Upper lobe of right lung (tissue), 1 donor: ENCODE measurements at regions not wholly inside any gene's neighbourhood (a gene's known extent, or its start where the extent isn't known, plus 50 kb on each side); places are given as distances from the start of the nearest gene placed in this dataset.

ENCODE experiments used
- ATAC-seq: fragments of 200-7000 bp; cut with Tn5 transposase; one replicate; pipeline ENCODE4 v1.9.1; 2020; ENCODE audit warnings: mild to moderate bottlenecking, moderate library complexity
- DNase-seq: peaks from one replicate; pipeline ENCODE4 v3.0.0-alpha.2; 2020
- H3K27ac ChIP-seq: fragments of 200-600 bp; one replicate; pipeline ENCODE4 v1.8.0; 2022
- H3K27me3 ChIP-seq: fragments of 200-600 bp; one replicate; pipeline ENCODE4 v1.8.0; 2022; ENCODE audit warnings: mild to moderate bottlenecking
- H3K36me3 ChIP-seq: fragments of 200-600 bp; one replicate; pipeline ENCODE4 v1.8.0; 2022
- H3K4me1 ChIP-seq: fragments of 200-600 bp; one replicate; pipeline ENCODE4 v1.8.0; 2022
- H3K4me3 ChIP-seq: fragments of 200-600 bp; one replicate; pipeline ENCODE4 v1.8.0; 2022; ENCODE audit warnings: mild to moderate bottlenecking
- H3K9me3 ChIP-seq: fragments of 200-600 bp; one replicate; pipeline ENCODE4 v1.8.0; 2022
- intact Hi-C: fragments of 100-400 bp; cut with DNase I; formaldehyde crosslinking; loops from one replicate; pipeline ENCODE4 v1.11.0; 2022
- TF ChIP-seq, protein P1 (sequence below): fragments of 200-600 bp; IDR thresholded peaks from one replicate; pipeline ENCODE4 v1.8.0; 2022; ENCODE audit warnings: antibody characterized with exemption
- donor health status: DM: no; HTN: yes; CAD: no; lungs with severe emphysema.

GRCh38 chr6:98485593-98485992, 348.8 kb upstream of the POU3F2 start:
- TF ChIP-seq, protein P1, sequence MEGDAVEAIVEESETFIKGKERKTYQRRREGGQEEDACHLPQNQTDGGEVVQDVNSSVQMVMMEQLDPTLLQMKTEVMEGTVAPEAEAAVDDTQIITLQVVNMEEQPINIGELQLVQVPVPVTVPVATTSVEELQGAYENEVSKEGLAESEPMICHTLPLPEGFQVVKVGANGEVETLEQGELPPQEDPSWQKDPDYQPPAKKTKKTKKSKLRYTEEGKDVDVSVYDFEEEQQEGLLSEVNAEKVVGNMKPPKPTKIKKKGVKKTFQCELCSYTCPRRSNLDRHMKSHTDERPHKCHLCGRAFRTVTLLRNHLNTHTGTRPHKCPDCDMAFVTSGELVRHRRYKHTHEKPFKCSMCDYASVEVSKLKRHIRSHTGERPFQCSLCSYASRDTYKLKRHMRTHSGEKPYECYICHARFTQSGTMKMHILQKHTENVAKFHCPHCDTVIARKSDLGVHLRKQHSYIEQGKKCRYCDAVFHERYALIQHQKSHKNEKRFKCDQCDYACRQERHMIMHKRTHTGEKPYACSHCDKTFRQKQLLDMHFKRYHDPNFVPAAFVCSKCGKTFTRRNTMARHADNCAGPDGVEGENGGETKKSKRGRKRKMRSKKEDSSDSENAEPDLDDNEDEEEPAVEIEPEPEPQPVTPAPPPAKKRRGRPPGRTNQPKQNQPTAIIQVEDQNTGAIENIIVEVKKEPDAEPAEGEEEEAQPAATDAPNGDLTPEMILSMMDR: no peak
- Histone ChIP-seq H3K27me3 (no peaks in the 10 kb centered on the region), H3K4me3 (no peak overlapping the region), H3K4me1 (no peaks in the 10 kb centered on the region), H3K9me3 (no peaks in the 10 kb centered on the region), H3K27ac (no peak overlapping the region), H3K36me3 (no peaks in the 10 kb centered on the region)
- intact Hi-C loops: no loop called here
- ATAC-seq (no peak), DNase-seq (no peak)

DNA sequence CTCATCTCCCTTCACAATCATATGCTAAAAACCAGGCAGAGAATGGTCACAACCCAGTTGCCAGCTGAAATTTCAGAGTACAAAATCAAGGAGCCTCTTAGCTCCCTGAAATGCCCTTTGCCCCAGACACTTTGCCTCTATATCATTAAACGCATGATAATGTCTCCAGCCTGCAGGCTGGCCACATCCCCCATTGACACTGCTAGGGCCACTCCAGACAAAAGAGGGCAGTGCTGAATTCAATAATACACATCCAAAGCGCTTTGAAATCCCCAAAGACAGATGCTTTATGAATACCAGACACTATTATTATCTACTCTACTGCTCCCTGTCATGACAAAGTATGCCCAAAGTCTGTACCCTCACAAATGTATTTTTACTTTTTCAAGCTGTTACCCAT, 348.3 kb upstream of the POU3F2 start:
- Histone ChIP-seq H3K27ac (no peak overlapping the region), H3K36me3 (no peaks in the 10 kb centered on the region), H3K9me3 (no peaks in the 10 kb centered on the region), H3K4me3 (no peak overlapping the region), H3K27me3 (no peaks in the 10 kb centered on the region), H3K4me1 (no peaks in the 10 kb centered on the region)
- TF ChIP-seq, protein P1: no peak
- ATAC-seq (no peak), DNase-seq (no peak)
- intact Hi-C loops: no loop called here

GRCh38 chr6:98487612-98488011, 346.8 kb upstream of the POU3F2 start:
- intact Hi-C loops: no loop called here
- H3K27ac ChIP-seq: no peak overlapping the region
- H3K36me3 ChIP-seq: no peaks in the 10 kb centered on the region
- no peak for ATAC-seq
- no peak overlapping the region for H3K4me3 ChIP-seq
- H3K27me3 ChIP-seq: no peaks in the 10 kb centered on the region
- no peaks in the 10 kb centered on the region for H3K9me3 ChIP-seq
- H3K4me1 ChIP-seq: no peaks in the 10 kb centered on the region
- TF ChIP-seq, protein P1: no peak
- DNase-seq: no peak

GRCh38 chr6:98498144-98498775, 336.1 kb upstream of the POU3F2 start:
- DNase-seq: no peak
- H3K36me3 ChIP-seq: no peaks in the 10 kb centered on the region
- no peak overlapping the region for H3K4me3 ChIP-seq
- H3K4me1 ChIP-seq: no peaks in the 10 kb centered on the region
- no peak overlapping the region for H3K27ac ChIP-seq
- H3K9me3 ChIP-seq: no peaks in the 10 kb centered on the region
- TF ChIP-seq, protein P1: no peak
- H3K27me3 ChIP-seq: no peaks in the 10 kb centered on the region
- intact Hi-C loops: no loop called here
- no peak for ATAC-seq

DNA sequence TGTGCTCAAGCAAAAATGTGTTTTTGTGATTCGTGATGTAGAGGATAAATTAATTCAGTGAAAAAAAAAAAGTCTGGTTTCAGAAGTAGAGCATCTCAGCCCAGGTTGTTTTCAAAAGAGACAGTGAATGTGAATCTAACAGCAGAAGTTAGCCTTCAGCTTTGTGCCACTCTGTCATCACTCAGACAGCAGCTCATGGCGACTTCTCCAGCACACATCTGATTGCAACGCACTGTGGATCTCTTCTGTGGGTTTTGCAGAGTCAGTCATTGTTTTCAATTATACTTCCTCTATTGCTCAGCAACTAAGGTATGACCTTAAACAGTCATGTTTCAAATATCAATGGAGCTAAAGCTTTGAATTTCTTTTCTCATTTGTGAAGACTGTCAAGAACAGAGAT, 335.5 kb upstream of the POU3F2 start:
- Histone ChIP-seq H3K27me3 (no peaks in the 10 kb centered on the region), H3K4me1 (no peaks in the 10 kb centered on the region), H3K27ac (no peak overlapping the region), H3K4me3 (no peak overlapping the region), H3K9me3 (no peaks in the 10 kb centered on the region), H3K36me3 (no peaks in the 10 kb centered on the region)
- ATAC-seq (no peak), DNase-seq (no peak)
- intact Hi-C loops: no loop called here
- TF ChIP-seq, protein P1: no peak
